DND-41 (cell line): ENCODE measurements at regions not wholly inside any gene's neighbourhood (a gene's known extent, or its start where the extent isn't known, plus 50 kb on each side); places are given as distances from the start of the nearest gene placed in this dataset.

Experiments used
- EZH2 ChIP-seq: IDR thresholded peaks from 3 replicates; pipeline ENCODE4 v1.6.1; 2012; ENCODE audit warnings: borderline replicate concordance, low read depth, mild to moderate bottlenecking, moderate library complexity, low read length, inconsistent platforms; ENCODE audit not compliant: severe bottlenecking
- TF ChIP-seq, protein P1 (sequence below): IDR thresholded peaks from 2 replicates; pipeline ENCODE4 v1.5.1; 2012; ENCODE audit warnings: borderline replicate concordance, low read length, moderate library complexity, mild to moderate bottlenecking; ENCODE audit not compliant: poor library complexity, severe bottlenecking; ENCODE audit errors: extremely low read depth

DNA sequence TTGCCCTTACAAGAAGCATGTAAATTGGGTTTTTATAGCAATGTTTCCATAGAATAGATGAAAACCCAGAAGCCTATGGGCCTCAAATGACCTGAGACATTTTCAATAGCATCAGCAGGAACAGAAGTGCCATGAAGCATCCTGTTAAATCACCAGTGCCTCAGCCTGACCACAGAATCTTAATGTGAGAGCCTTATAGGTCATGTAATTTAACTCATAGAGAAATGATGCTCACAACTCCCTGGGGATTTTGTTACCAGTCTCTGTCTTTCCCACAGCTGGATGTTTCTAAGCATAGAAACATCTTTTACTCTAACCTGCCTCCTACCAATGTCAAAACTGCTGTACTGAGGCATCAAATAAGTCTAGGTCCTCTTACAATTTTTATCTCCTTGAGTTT lies 295.8 kb upstream of the ACVR2A start:
- TF ChIP-seq, protein P1, sequence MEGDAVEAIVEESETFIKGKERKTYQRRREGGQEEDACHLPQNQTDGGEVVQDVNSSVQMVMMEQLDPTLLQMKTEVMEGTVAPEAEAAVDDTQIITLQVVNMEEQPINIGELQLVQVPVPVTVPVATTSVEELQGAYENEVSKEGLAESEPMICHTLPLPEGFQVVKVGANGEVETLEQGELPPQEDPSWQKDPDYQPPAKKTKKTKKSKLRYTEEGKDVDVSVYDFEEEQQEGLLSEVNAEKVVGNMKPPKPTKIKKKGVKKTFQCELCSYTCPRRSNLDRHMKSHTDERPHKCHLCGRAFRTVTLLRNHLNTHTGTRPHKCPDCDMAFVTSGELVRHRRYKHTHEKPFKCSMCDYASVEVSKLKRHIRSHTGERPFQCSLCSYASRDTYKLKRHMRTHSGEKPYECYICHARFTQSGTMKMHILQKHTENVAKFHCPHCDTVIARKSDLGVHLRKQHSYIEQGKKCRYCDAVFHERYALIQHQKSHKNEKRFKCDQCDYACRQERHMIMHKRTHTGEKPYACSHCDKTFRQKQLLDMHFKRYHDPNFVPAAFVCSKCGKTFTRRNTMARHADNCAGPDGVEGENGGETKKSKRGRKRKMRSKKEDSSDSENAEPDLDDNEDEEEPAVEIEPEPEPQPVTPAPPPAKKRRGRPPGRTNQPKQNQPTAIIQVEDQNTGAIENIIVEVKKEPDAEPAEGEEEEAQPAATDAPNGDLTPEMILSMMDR: no peak
- TF ChIP-seq EZH2: no peak
